ENCODE measurements at regions not wholly inside any gene's neighbourhood (a gene's known extent, or its start where the extent isn't known, plus 50 kb on each side); places are given as distances from the start of the nearest gene placed in this dataset.

- H3K4me1 ChIP-seq, result no peaks in the 10 kb centered on the region
- no peaks in the 10 kb centered on the region for H3K9me3 ChIP-seq (ENCODE audit: control insufficient read depth, low read length)
- H3K27ac ChIP-seq, result no peak overlapping the region
- H3K9ac ChIP-seq, result no peak overlapping the region
- no peak overlapping the region for H2AFZ ChIP-seq
- no peak overlapping the region for H3K4me3 ChIP-seq (ENCODE audit: low read depth, low read length)
- no peaks in the 10 kb centered on the region for H3K27me3 ChIP-seq (ENCODE audit: control insufficient read depth, insufficient read depth, low read length)
- peaks cover 2% of the 10 kb centered on the region for H3K36me3 ChIP-seq (ENCODE audit: control insufficient read depth, insufficient read depth, low read length)
- H3K4me2 ChIP-seq (ENCODE audit: low read length), result no peak overlapping the region
- TF ChIP-seq CTCF (IDR thresholded peaks at IDR 0.05), result no peak
- H3K79me2 ChIP-seq, result no peaks in the 10 kb centered on the region
These were observed 58.5 kb upstream of the NUDT6 start for GRCh38 chr4:122980860-122981259.

- Histone ChIP-seq H3K4me3 (ENCODE audit: low read depth, low read length) (no peak overlapping the region), H2AFZ (no peak overlapping the region), H3K9ac (no peak overlapping the region), H3K9me3 (ENCODE audit: control insufficient read depth, low read length) (no peaks in the 10 kb centered on the region), H3K79me2 (no peaks in the 10 kb centered on the region), H3K4me1 (no peaks in the 10 kb centered on the region), H3K27ac (no peak overlapping the region), H3K27me3 (ENCODE audit: control insufficient read depth, insufficient read depth, low read length) (no peaks in the 10 kb centered on the region), H3K36me3 (ENCODE audit: control insufficient read depth, insufficient read depth, low read length) (no peaks in the 10 kb centered on the region), H3K4me2 (ENCODE audit: low read length) (no peak overlapping the region)
- TF ChIP-seq CTCF (IDR thresholded peaks at IDR 0.05), result no peak
These were observed 66.3 kb upstream of the NUDT6 start for GRCh38 chr4:122988696-122989095.

- Histone ChIP-seq H3K4me3 (ENCODE audit: low read depth, low read length) (no peak overlapping the region), H3K9me3 (ENCODE audit: control insufficient read depth, low read length) (no peaks in the 10 kb centered on the region), H3K9ac (no peak overlapping the region), H3K4me2 (ENCODE audit: low read length) (no peak overlapping the region), H3K4me1 (no peaks in the 10 kb centered on the region), H3K27me3 (ENCODE audit: control insufficient read depth, insufficient read depth, low read length) (no peaks in the 10 kb centered on the region), H3K79me2 (no peaks in the 10 kb centered on the region), H3K36me3 (ENCODE audit: control insufficient read depth, insufficient read depth, low read length) (no peaks in the 10 kb centered on the region), H2AFZ (no peak overlapping the region), H3K27ac (no peak overlapping the region)
- TF ChIP-seq CTCF (IDR thresholded peaks at IDR 0.05), result no peak
These were observed 68.5 kb upstream of the NUDT6 start for GRCh38 chr4:122990891-122991290.

GRCh38 chr4:122992057-122992456 is 69.7 kb upstream of the NUDT6 start:
- no peaks in the 10 kb centered on the region for H3K4me1 ChIP-seq
- no peak overlapping the region for H3K27ac ChIP-seq
- H3K27me3 ChIP-seq (ENCODE audit: control insufficient read depth, insufficient read depth, low read length), result no peaks in the 10 kb centered on the region
- H3K9ac ChIP-seq, result no peak overlapping the region
- no peaks in the 10 kb centered on the region for H3K36me3 ChIP-seq (ENCODE audit: control insufficient read depth, insufficient read depth, low read length)
- H3K4me3 ChIP-seq (ENCODE audit: low read depth, low read length), result no peak overlapping the region
- H2AFZ ChIP-seq, result no peak overlapping the region
- H3K4me2 ChIP-seq (ENCODE audit: low read length), result no peak overlapping the region
- TF ChIP-seq CTCF (IDR thresholded peaks at IDR 0.05), result no peak
- no peaks in the 10 kb centered on the region for H3K9me3 ChIP-seq (ENCODE audit: control insufficient read depth, low read length)
- no peaks in the 10 kb centered on the region for H3K79me2 ChIP-seq

GRCh38 chr4:122992641-122993040 is 70.2 kb upstream of the NUDT6 start:
- H3K9ac ChIP-seq, result no peak overlapping the region
- TF ChIP-seq CTCF (IDR thresholded peaks at IDR 0.05), result no peak

More at GRCh38 chr4:122992641-122993040, 70.2 kb upstream of the NUDT6 start:
- H3K27ac ChIP-seq, result no peak overlapping the region
- H3K4me2 ChIP-seq (ENCODE audit: low read length), result no peak overlapping the region
- H3K27me3 ChIP-seq (ENCODE audit: control insufficient read depth, insufficient read depth, low read length), result no peaks in the 10 kb centered on the region
- no peaks in the 10 kb centered on the region for H3K79me2 ChIP-seq
- no peaks in the 10 kb centered on the region for H3K36me3 ChIP-seq (ENCODE audit: control insufficient read depth, insufficient read depth, low read length)
- H3K4me1 ChIP-seq, result no peaks in the 10 kb centered on the region
- H2AFZ ChIP-seq, result no peak overlapping the region
- H3K9me3 ChIP-seq (ENCODE audit: control insufficient read depth, low read length), result no peaks in the 10 kb centered on the region
- no peak overlapping the region for H3K4me3 ChIP-seq (ENCODE audit: low read depth, low read length)
